HL-60 (cell line): ENCODE measurements at regions not wholly inside any gene's neighbourhood (a gene's known extent, or its start where the extent isn't known, plus 50 kb on each side); places are given as distances from the start of the nearest gene placed in this dataset.

Experiments
- DNase-seq, 2 experiments: peaks; one replicate each; pipeline ENCODE4 v3.0.0-alpha.2; 2010 to 2020; ENCODE audit warnings: low read depth in 1 of 2, low spot score in 1 of 2
- H3K27ac ChIP-seq: fragments of 250-450 bp; sonication (Bioruptor Pico); replicated peaks from 2 replicates; pipeline ENCODE4 v1.5.1; 2020; ENCODE audit warnings: mild to moderate bottlenecking, moderate library complexity
- H3K27me3 ChIP-seq: fragments of 250-450 bp; sonication (Bioruptor Pico); 2 replicates; pipeline ENCODE4 v1.5.1; 2021; ENCODE audit warnings: mild to moderate bottlenecking, moderate library complexity; ENCODE audit not compliant: insufficient read depth, poor library complexity, severe bottlenecking
- H3K4me3 ChIP-seq: replicated peaks from 2 replicates; pipeline ENCODE4 v1.5.1; 2011; ENCODE audit warnings: mild to moderate bottlenecking, control low read depth, low read length; ENCODE audit not compliant: insufficient read depth
- GABPA ChIP-seq: IDR thresholded peaks from 2 replicates; pipeline ENCODE4 v1.6.1; 2012; ENCODE audit warnings: low read depth
- POLR2AphosphoS5 ChIP-seq: IDR thresholded peaks from 2 replicates; pipeline ENCODE4 v1.6.1; 2012; ENCODE audit warnings: low read depth
- SPI1 ChIP-seq: IDR thresholded peaks from 2 replicates; pipeline ENCODE4 v1.6.1; 2012; ENCODE audit warnings: low read depth, mild to moderate bottlenecking, borderline replicate concordance
- TF ChIP-seq, protein P1 (sequence below): IDR thresholded peaks from 2 replicates; pipeline ENCODE4 v1.6.1; 2012; ENCODE audit warnings: low read depth; ENCODE audit not compliant: insufficient replicate concordance
- TF ChIP-seq, protein P2 (sequence below): IDR thresholded peaks from one replicate; pipeline ENCODE4 v1.5.1; 2011; ENCODE audit warnings: low read length, control low read depth, inconsistent platforms; ENCODE audit not compliant: insufficient read depth

DNA sequence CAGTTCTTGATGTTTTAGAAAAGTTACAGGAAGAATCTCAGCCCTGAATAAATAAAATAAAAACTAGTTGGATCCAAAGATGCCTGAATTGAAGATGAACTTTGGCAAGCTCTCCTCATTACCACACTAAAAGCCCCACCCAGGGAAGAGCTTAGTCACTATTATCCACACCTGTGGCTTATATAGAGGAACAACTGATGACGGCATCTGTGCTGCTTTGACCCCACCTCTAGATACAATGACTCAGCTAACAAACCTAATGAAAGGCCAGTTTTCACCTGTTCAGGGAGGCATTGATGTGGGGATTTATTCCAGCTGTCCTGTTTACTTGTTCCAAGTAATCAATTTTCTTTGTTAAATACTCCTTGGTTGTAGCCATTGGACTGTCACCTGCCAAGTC, 604.7 kb upstream of the EPHA6 start:
- Histone ChIP-seq H3K27me3 (no peaks in the 10 kb centered on the region), H3K27ac (no peak overlapping the region), H3K4me3 (no peak overlapping the region)
- no peak for DNase-seq
- TF ChIP-seq SPI1 (no peak), GABPA (no peak), POLR2AphosphoS5 (no peak)
- TF ChIP-seq, protein P1, sequence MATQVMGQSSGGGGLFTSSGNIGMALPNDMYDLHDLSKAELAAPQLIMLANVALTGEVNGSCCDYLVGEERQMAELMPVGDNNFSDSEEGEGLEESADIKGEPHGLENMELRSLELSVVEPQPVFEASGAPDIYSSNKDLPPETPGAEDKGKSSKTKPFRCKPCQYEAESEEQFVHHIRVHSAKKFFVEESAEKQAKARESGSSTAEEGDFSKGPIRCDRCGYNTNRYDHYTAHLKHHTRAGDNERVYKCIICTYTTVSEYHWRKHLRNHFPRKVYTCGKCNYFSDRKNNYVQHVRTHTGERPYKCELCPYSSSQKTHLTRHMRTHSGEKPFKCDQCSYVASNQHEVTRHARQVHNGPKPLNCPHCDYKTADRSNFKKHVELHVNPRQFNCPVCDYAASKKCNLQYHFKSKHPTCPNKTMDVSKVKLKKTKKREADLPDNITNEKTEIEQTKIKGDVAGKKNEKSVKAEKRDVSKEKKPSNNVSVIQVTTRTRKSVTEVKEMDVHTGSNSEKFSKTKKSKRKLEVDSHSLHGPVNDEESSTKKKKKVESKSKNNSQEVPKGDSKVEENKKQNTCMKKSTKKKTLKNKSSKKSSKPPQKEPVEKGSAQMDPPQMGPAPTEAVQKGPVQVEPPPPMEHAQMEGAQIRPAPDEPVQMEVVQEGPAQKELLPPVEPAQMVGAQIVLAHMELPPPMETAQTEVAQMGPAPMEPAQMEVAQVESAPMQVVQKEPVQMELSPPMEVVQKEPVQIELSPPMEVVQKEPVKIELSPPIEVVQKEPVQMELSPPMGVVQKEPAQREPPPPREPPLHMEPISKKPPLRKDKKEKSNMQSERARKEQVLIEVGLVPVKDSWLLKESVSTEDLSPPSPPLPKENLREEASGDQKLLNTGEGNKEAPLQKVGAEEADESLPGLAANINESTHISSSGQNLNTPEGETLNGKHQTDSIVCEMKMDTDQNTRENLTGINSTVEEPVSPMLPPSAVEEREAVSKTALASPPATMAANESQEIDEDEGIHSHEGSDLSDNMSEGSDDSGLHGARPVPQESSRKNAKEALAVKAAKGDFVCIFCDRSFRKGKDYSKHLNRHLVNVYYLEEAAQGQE: no peak
- TF ChIP-seq, protein P2, sequence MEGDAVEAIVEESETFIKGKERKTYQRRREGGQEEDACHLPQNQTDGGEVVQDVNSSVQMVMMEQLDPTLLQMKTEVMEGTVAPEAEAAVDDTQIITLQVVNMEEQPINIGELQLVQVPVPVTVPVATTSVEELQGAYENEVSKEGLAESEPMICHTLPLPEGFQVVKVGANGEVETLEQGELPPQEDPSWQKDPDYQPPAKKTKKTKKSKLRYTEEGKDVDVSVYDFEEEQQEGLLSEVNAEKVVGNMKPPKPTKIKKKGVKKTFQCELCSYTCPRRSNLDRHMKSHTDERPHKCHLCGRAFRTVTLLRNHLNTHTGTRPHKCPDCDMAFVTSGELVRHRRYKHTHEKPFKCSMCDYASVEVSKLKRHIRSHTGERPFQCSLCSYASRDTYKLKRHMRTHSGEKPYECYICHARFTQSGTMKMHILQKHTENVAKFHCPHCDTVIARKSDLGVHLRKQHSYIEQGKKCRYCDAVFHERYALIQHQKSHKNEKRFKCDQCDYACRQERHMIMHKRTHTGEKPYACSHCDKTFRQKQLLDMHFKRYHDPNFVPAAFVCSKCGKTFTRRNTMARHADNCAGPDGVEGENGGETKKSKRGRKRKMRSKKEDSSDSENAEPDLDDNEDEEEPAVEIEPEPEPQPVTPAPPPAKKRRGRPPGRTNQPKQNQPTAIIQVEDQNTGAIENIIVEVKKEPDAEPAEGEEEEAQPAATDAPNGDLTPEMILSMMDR: no peak

DNA sequence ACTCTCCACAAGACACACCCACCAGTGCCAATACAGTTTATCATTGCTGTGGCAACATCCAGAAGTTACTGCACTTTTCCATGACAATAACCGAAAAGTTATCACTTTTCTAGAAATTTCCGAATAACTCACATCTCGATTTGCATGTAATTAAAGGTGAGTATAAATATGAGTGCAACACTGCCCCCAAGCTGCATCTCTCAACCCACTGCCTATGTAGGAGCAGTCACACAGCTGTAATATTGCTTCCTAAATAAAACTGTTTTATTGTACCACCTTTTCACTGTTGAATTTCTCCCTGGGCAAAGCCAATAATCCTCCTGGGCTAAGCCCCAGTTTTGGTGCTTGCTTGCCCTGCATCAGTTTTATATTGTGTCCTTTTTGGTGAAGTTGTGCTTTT, 601.0 kb upstream of the EPHA6 start:
- TF ChIP-seq, protein P2: no peak
- TF ChIP-seq SPI1 (no peak), POLR2AphosphoS5 (no peak), GABPA (no peak)
- TF ChIP-seq, protein P1: no peak

DNA sequence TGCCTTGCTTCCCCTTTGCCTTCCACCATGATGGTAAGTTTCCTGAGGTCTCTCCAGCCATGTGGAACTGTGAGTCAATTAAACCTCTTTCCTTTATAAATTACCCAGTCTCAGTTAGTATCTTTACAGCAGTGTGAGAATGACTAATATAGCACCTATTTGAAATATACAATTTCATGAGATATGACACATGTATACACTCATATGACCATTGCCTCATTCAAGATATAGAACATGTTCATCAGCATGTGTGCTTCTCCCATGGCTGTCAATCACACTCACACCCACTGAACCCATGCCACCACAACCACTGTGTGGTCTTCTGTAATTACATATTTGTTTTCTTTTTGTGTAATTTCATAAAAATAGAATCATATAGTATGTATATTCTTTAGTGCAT, 599.5 kb upstream of the EPHA6 start:
- no peak for DNase-seq
- TF ChIP-seq, protein P2: no peak
- Histone ChIP-seq H3K27me3 (no peaks in the 10 kb centered on the region), H3K4me3 (no peak overlapping the region), H3K27ac (no peak overlapping the region)

More for the DNA sequence above, 601.0 kb upstream of the EPHA6 start:
- no peak overlapping the region for H3K4me3 ChIP-seq
- no peak overlapping the region for H3K27ac ChIP-seq
- no peak for DNase-seq
- no peaks in the 10 kb centered on the region for H3K27me3 ChIP-seq

DNA sequence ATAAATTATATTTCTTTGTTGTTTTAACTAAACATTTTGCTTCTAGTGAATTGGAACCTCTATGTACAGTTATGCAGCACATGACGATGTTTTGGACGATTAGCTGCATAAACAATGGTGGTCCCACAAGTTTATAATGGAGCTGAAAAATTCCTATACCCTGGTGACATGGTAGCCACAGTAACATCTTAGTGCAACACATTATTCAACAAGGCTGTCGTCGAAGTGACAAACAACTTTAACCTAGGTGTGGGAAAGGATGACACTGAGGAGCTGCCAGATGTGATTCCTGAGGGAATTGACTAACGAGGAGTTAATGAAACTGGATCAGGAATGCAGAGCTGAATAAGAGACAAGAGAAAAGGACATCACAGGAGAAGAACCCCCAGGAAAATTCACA, 588.9 kb upstream of the EPHA6 start:
- Histone ChIP-seq H3K27me3 (no peaks in the 10 kb centered on the region), H3K4me3 (no peak overlapping the region), H3K27ac (no peak overlapping the region)
- DNase-seq: no peak
- TF ChIP-seq, protein P2: no peak
- TF ChIP-seq GABPA: no peak
- no peak for TF ChIP-seq SPI1
- TF ChIP-seq POLR2AphosphoS5: no peak
- TF ChIP-seq, protein P1: no peak
